Right lobe of liver (tissue), 4 donors: ENCODE measurements at regions not wholly inside any gene's neighbourhood (a gene's known extent, or its start where the extent isn't known, plus 50 kb on each side); places are given as distances from the start of the nearest gene placed in this dataset.

Experiments
- POLR2A ChIP-seq: fragments of 450-650 bp; IDR thresholded peaks from one replicate; pipeline ENCODE4 v1.6.1; 2017; ENCODE audit warnings: antibody characterized with exemption, mild to moderate bottlenecking
- TF ChIP-seq, protein P1 (sequence below), 4 donors: fragments of 200-600 bp in 3 of 4; fragments of 450-650 bp in 1 of 4; IDR thresholded peaks; one replicate each; pipeline versions ENCODE4 v1.5.1 to v1.8.0; 2016 to 2022; ENCODE audit warnings: antibody characterized with exemption in 4 of 4, mild to moderate bottlenecking in 2 of 4
- donor health status: DM: no; HTN: no; CAD: no.
- donor health status: DM: no; HTN: no; CAD: no.
- donor health status: DM: no; HTN: yes; CAD: no.

- no peak for TF ChIP-seq POLR2A
- TF ChIP-seq, protein P1, sequence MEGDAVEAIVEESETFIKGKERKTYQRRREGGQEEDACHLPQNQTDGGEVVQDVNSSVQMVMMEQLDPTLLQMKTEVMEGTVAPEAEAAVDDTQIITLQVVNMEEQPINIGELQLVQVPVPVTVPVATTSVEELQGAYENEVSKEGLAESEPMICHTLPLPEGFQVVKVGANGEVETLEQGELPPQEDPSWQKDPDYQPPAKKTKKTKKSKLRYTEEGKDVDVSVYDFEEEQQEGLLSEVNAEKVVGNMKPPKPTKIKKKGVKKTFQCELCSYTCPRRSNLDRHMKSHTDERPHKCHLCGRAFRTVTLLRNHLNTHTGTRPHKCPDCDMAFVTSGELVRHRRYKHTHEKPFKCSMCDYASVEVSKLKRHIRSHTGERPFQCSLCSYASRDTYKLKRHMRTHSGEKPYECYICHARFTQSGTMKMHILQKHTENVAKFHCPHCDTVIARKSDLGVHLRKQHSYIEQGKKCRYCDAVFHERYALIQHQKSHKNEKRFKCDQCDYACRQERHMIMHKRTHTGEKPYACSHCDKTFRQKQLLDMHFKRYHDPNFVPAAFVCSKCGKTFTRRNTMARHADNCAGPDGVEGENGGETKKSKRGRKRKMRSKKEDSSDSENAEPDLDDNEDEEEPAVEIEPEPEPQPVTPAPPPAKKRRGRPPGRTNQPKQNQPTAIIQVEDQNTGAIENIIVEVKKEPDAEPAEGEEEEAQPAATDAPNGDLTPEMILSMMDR (IDR thresholded peaks at IDR 0.05), result no peak
Measured at GRCh38 chr7:22649686-22650085, 77.3 kb upstream of the IL6 start.
